Sigmoid colon (tissue), 4 donors: ENCODE measurements at regions not wholly inside any gene's neighbourhood (a gene's known extent, or its start where the extent isn't known, plus 50 kb on each side); places are given as distances from the start of the nearest gene placed in this dataset.

Source experiments
- CTCF ChIP-seq, 4 experiments: fragments of 450-650 bp in 3 of 4; fragments of 200-600 bp in 1 of 4; IDR thresholded peaks; one replicate each; pipeline ENCODE4 v1.5.1; 2016 to 2019; ENCODE audit warnings: antibody characterized with exemption in 4 of 4, mild to moderate bottlenecking in 3 of 4, moderate library complexity in 2 of 4
- EP300 ChIP-seq, 4 donors: sonication (generic); formaldehyde crosslinking; IDR thresholded peaks; one replicate each; pipeline ENCODE4 v1.6.1; 2017; ENCODE audit warnings: antibody characterized with exemption in 4 of 4
- POLR2A ChIP-seq, 2 donors: fragments of 450-650 bp; IDR thresholded peaks; one replicate each; pipeline ENCODE4 v1.6.1; 2016; ENCODE audit warnings: antibody characterized with exemption in 2 of 2, mild to moderate bottlenecking in 2 of 2, moderate library complexity in 2 of 2

- TF ChIP-seq CTCF (IDR thresholded peaks at IDR 0.05) (no peak), POLR2A (IDR thresholded peaks at IDR 0.05) (no peak), EP300 (IDR thresholded peaks at IDR 0.05) (no peak)
Measured at GRCh38 chr4:31595496-31595895, 875.3 kb downstream of the PCDH7 start.
